Thoracic aorta (tissue), 2 donors: ENCODE measurements at regions not wholly inside any gene's neighbourhood (a gene's known extent, or its start where the extent isn't known, plus 50 kb on each side); places are given as distances from the start of the nearest gene placed in this dataset.

Experiments
- ATAC-seq: fragments of 150-250 bp; one replicate; pipeline ENCODE4 v1.8.0; 2017; ENCODE audit warnings: low read depth; ENCODE audit not compliant: insufficient number of reproducible peaks, low FRiP score
- DNase-seq: peaks from one replicate; pipeline ENCODE4 v3.0.0-alpha.2; 2020; ENCODE audit warnings: low spot score
- H3K27ac ChIP-seq, 2 donors: fragments of 200-600 bp; sonication (generic); 1 replicate in 1 of 2; 2 replicates in 1 of 2; pipeline ENCODE4 v1.5.1; 2016; ENCODE audit warnings: mild to moderate bottlenecking in 2 of 2, moderate library complexity in 2 of 2
- H3K27me3 ChIP-seq: fragments of 200-600 bp; sonication (generic); replicated peaks from 2 replicates; pipeline ENCODE4 v1.6.0; 2016; ENCODE audit warnings: mild to moderate bottlenecking; ENCODE audit not compliant: insufficient read depth
- H3K36me3 ChIP-seq: fragments of 200-600 bp; sonication (generic); one replicate; pipeline ENCODE4 v1.5.1; 2016
- H3K4me1 ChIP-seq, 2 donors: fragments of 200-600 bp; sonication (generic); 1 replicate in 1 of 2; 2 replicates in 1 of 2; pipeline versions ENCODE4 v1.5.1 to v1.6.0; 2016; ENCODE audit warnings: low read depth in 2 of 2, mild to moderate bottlenecking in 1 of 2; ENCODE audit not compliant: control insufficient read depth in 1 of 2
- H3K4me3 ChIP-seq: fragments of 200-600 bp; sonication (generic); 2 replicates; pipeline ENCODE4 v1.5.1; 2016; ENCODE audit warnings: mild to moderate bottlenecking
- H3K9me3 ChIP-seq: fragments of 200-600 bp; sonication (generic); 2 replicates; pipeline ENCODE4 v1.5.1; 2016
- CTCF ChIP-seq: fragments of 200-600 bp; sonication (generic); IDR thresholded peaks from one replicate; pipeline ENCODE4 v1.5.1; 2019; ENCODE audit warnings: antibody characterized with exemption

- ATAC-seq (no peak), DNase-seq (no peak)
- Histone ChIP-seq H3K9me3 (no peaks in the 10 kb centered on the region), H3K36me3 (no peaks in the 10 kb centered on the region), H3K4me3 (no peak overlapping the region), H3K4me1 (no peaks in the 10 kb centered on the region), H3K27ac (no peak overlapping the region), H3K27me3 (no peaks in the 10 kb centered on the region)
- TF ChIP-seq CTCF = no peak
These were observed 207.4 kb upstream of the CHRM3 start for GRCh38 chr1:239178961-239179360.

GRCh38 chr1:239174880-239175279 lies 211.5 kb upstream of the CHRM3 start:
- no peaks in the 10 kb centered on the region for H3K9me3 ChIP-seq
- H3K4me3 ChIP-seq = no peak overlapping the region
- no peaks in the 10 kb centered on the region for H3K36me3 ChIP-seq
- H3K4me1 ChIP-seq = no peaks in the 10 kb centered on the region
- H3K27me3 ChIP-seq = no peaks in the 10 kb centered on the region
- H3K27ac ChIP-seq = no peak overlapping the region
- TF ChIP-seq CTCF = no peak
- DNase-seq (no peak), ATAC-seq (no peak)

- Histone ChIP-seq H3K27me3 (no peaks in the 10 kb centered on the region), H3K4me1 (no peaks in the 10 kb centered on the region), H3K9me3 (no peaks in the 10 kb centered on the region), H3K36me3 (no peaks in the 10 kb centered on the region), H3K4me3 (no peak overlapping the region), H3K27ac (no peak overlapping the region)
- DNase-seq (no peak), ATAC-seq (no peak)
- TF ChIP-seq CTCF = no peak
These were observed 215.5 kb upstream of the CHRM3 start for GRCh38 chr1:239170828-239171227.

GRCh38 chr1:239169276-239169675 lies 217.1 kb upstream of the CHRM3 start:
- no peaks in the 10 kb centered on the region for H3K27me3 ChIP-seq
- H3K36me3 ChIP-seq = no peaks in the 10 kb centered on the region
- no peaks in the 10 kb centered on the region for H3K9me3 ChIP-seq
- TF ChIP-seq CTCF = no peak
- DNase-seq = no peak
- H3K4me1 ChIP-seq = no peaks in the 10 kb centered on the region
- H3K27ac ChIP-seq = no peak overlapping the region
- H3K4me3 ChIP-seq = no peak overlapping the region
- ATAC-seq = no peak

- Histone ChIP-seq H3K27me3 (no peaks in the 10 kb centered on the region), H3K27ac (no peak overlapping the region), H3K4me3 (no peak overlapping the region), H3K4me1 (no peaks in the 10 kb centered on the region), H3K36me3 (no peaks in the 10 kb centered on the region), H3K9me3 (no peaks in the 10 kb centered on the region)
- no peak for DNase-seq
- no peak for TF ChIP-seq CTCF
- no peak for ATAC-seq
These were observed 221.8 kb upstream of the CHRM3 start for GRCh38 chr1:239164451-239165180.
